ENCODE measurements at regions not wholly inside any gene's neighbourhood (a gene's known extent, or its start where the extent isn't known, plus 50 kb on each side); places are given as distances from the start of the nearest gene placed in this dataset.

GRCh38 chr3:168539909-168540308 lies 444.2 kb upstream of the GOLIM4 start:
- TF ChIP-seq CTCF (IDR thresholded peaks at IDR 0.05; ENCODE audit: borderline replicate concordance, extremely low read depth, low read length, poor library complexity, severe bottlenecking): no peak
- no peak for TF ChIP-seq EZH2 (IDR thresholded peaks at IDR 0.05; ENCODE audit: borderline replicate concordance, low read depth, low read length, severe bottlenecking)
